Coronary artery (tissue), 2 donors: ENCODE measurements at regions not wholly inside any gene's neighbourhood (a gene's known extent, or its start where the extent isn't known, plus 50 kb on each side); places are given as distances from the start of the nearest gene placed in this dataset.

Source experiments
- DNase-seq: peaks from one replicate; pipeline ENCODE4 v3.0.0-alpha.2; 2017; ENCODE audit warnings: low spot score
- H3K27ac ChIP-seq, 2 donors: fragments of 200-600 bp; sonication (generic); one replicate each; pipeline ENCODE4 v1.5.1; 2016 to 2019
- H3K4me3 ChIP-seq: fragments of 200-600 bp; sonication (generic); 2 replicates; pipeline ENCODE4 v1.5.1; 2016; ENCODE audit warnings: mild to moderate bottlenecking, moderate library complexity
- TF ChIP-seq, protein P1 (sequence below): fragments of 200-600 bp; sonication (generic); IDR thresholded peaks from one replicate; pipeline ENCODE4 v1.5.1; 2019; ENCODE audit warnings: antibody characterized with exemption

DNA sequence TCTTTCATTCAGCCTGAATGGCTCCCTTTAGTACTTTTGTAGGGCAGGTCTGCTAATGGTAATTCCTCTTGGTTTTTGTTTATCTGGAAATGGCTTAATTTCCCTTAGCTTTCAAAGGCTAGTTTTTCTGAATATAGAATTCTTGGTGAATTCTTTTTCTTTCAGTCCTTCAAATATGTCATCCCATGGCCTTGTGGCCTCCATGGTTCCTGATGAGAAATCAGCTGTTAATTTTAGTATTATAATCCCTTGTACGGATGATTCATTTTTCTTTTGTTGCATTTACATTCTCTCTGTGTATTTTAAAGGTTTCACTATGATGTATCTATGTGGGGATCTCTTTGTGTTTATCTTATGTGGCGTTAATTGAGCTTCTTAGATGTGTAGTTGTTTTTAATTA lies 179.6 kb upstream of the ARG1 start:
- H3K27ac ChIP-seq = no peak overlapping the region
- H3K4me3 ChIP-seq = no peak overlapping the region
- DNase-seq = no peak
- TF ChIP-seq, protein P1, sequence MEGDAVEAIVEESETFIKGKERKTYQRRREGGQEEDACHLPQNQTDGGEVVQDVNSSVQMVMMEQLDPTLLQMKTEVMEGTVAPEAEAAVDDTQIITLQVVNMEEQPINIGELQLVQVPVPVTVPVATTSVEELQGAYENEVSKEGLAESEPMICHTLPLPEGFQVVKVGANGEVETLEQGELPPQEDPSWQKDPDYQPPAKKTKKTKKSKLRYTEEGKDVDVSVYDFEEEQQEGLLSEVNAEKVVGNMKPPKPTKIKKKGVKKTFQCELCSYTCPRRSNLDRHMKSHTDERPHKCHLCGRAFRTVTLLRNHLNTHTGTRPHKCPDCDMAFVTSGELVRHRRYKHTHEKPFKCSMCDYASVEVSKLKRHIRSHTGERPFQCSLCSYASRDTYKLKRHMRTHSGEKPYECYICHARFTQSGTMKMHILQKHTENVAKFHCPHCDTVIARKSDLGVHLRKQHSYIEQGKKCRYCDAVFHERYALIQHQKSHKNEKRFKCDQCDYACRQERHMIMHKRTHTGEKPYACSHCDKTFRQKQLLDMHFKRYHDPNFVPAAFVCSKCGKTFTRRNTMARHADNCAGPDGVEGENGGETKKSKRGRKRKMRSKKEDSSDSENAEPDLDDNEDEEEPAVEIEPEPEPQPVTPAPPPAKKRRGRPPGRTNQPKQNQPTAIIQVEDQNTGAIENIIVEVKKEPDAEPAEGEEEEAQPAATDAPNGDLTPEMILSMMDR = no peak

DNA sequence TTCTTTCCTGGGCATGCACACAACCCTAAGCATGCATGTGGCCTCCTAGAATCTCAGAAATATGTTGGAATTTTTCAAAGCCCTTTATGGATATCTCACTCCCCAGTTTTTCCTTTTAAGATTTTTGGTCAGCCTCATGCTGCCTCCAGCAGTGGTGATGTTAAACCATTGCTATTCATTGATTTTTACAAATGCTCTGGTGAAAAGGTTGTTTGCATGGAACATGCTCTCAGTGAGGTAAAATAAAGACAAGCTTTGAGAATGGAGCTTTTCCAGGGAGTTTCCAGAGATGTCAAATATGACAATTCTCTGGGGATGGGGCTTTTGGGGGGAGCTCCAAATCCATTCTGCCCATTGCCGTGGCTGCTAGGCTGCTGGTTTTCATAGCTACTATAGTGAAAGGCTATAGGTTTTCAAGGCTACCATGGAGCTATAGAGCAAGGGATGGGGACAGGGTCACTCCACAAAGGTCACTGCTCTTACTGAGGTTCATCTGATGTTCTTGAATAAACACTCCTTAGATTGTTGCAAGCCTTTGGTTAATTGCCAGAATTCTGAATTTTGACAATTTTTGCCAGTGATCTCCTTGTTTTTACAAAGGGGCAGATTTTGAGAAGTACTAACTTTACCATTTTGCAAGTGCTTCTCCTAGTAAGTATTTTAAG lies 178.1 kb upstream of the ARG1 start:
- H3K27ac ChIP-seq = no peak overlapping the region
- no peak overlapping the region for H3K4me3 ChIP-seq
- TF ChIP-seq, protein P1 = no peak
- DNase-seq = no peak

DNA sequence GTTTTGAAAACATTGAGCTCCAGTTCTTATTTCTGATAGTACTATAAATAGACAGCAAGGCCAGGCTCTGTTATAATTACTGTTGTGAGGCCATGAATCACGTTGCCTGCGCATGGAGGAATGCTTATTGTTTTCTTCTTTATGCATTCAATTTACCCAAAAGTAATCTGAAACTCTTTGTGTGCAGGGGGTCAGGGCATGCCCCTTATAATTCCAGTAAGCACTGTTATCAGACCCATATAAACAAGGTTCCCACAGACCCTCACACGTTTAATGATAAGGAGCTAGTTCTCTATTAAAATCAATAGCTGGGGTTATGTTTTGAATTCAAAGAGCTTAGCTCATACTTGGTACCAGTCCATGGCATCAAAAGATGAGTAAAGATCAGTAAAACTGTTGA lies 174.8 kb upstream of the ARG1 start:
- H3K27ac ChIP-seq = no peak overlapping the region
- TF ChIP-seq, protein P1 = no peak
- no peak for DNase-seq
- H3K4me3 ChIP-seq = no peak overlapping the region

DNA sequence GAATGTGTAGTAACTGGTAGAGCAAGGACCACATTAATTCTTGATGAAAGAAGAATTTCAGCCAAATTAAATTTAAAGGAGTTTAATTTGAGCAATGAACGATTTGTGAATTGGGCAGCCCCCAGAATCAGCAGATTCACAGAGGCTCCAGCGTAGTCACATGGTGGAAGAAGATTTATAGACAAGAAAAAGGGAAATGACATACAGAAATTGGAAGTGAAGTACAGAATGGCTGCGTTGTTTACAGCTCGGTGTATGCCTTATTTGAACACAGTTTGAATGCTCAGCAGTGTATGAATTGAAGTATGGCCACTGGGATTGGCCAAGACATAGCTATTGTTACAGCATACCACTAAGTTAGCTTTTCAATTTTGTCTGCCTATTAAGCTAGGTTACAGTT lies 173.6 kb upstream of the ARG1 start:
- TF ChIP-seq, protein P1 = no peak
- Histone ChIP-seq H3K4me3 (no peak overlapping the region), H3K27ac (no peak overlapping the region)
- no peak for DNase-seq

DNA sequence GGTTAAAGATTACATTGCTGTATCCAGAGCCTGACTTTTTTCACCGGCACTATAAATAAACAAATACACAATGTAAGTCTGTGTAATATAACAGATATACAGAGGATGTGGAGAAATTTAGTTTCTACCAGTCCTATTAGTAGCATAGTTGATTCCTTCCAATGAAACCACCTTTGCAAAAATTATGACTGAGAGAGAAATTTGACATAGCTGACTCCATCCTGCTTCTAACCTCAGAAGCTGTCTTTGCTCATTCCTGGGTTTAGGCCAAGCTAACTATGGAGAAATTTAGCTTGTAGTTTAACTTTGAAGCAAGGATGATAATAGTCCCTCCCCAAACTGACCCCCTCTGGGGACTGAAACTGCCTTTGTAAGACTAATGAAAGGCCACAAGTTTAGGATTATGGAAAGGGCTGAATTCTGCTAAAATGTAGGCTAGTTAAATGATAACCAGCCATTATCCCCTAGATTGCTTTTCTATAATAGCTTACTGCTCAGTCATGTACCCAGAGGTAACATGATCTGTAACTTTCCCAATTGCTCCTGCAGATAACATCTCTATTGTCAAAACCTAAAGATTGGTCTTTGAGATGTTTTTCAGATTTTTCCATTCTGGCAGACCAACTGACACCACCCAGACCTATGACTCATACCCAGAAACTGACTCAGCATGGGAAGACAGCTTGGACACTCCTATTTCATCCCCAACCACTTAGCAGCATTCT lies 172.8 kb upstream of the ARG1 start:
- TF ChIP-seq, protein P1 = no peak

DNA sequence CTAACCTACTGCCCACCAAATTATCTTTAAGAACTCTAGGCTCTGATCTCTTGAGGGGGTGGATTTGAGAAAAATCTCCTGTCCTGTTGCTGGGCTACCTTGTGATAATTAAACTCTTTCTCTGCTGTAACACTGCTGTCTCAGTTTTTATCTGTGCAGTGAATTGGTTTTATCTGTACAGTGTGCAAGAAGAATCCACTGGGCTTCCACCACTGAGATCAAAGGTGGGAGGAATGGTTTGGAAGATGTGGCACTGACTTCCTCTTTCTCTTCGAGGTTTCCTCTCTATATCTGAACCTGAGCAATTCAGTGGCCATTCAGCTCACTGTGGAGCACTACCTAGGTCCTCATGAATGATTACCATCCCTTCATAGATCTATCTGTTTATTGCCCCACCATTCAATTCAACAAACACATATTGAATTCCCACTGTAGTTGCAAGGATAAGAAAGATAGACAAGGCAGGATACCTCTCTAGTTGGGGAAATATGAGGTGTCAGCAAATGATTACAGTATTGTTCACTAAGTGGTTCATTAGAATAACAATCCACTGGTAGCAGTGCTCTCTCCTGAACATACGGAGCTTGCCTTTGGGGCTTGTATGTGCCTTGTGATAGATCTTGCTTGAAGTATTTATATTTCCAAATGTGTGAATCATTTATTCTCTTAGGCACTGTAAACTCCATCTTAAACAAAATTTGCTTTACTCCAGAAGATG lies 172.1 kb upstream of the ARG1 start:
- TF ChIP-seq, protein P1 = no peak
- no peak for DNase-seq
- Histone ChIP-seq H3K4me3 (no peak overlapping the region), H3K27ac (no peak overlapping the region)

More for the DNA sequence above, 172.8 kb upstream of the ARG1 start:
- H3K27ac ChIP-seq = no peak overlapping the region
- DNase-seq = no peak
- H3K4me3 ChIP-seq = no peak overlapping the region
